ENCODE measurements at regions not wholly inside any gene's neighbourhood (a gene's known extent, or its start where the extent isn't known, plus 50 kb on each side); places are given as distances from the start of the nearest gene placed in this dataset.
A peak's percentile ranks its signal among the peaks of the same experiment; 100 is the strongest.

DNA sequence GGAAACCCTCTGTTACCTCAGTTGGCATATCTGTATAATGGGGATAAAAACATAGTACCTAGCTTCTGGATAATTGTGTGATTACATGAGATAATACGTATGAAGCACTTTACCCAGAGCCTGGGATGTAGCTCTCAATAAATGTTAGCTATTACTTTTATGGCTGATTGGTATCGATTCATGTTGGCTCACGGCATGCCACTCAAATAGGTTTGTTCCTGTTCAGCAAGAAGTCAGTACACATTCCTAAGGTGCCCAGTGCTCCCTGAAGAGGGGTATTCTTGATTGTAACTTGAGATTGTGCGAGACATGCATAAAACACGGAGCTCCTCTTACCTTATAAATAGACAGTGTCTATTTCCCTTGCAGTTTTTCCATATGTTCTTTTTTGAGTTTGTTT is 78.5 kb upstream of the GALNT2 start:
- H3K27ac ChIP-seq (ENCODE audit: low read length): no peak overlapping the region
- TF ChIP-seq RAD21 (conservative IDR thresholded peaks at IDR 0.05) (no peak), TAF1 (IDR thresholded peaks at IDR 0.05; ENCODE audit: low read depth) (no peak), EP300 (conservative IDR thresholded peaks at IDR 0.05; ENCODE audit: poor library complexity, severe bottlenecking) (no peak), MXI1 (conservative IDR thresholded peaks at IDR 0.05; ENCODE audit: poor library complexity, severe bottlenecking) (no peak), EZH2 (IDR thresholded peaks at IDR 0.05; ENCODE audit: borderline replicate concordance, insufficient read depth, low read length, poor library complexity, severe bottlenecking) (no peak), POLR2AphosphoS5 (IDR thresholded peaks at IDR 0.05) (no peak), SMC3 (conservative IDR thresholded peaks at IDR 0.05; ENCODE audit: poor library complexity) (no peak)
- TF ChIP-seq, protein P1, sequence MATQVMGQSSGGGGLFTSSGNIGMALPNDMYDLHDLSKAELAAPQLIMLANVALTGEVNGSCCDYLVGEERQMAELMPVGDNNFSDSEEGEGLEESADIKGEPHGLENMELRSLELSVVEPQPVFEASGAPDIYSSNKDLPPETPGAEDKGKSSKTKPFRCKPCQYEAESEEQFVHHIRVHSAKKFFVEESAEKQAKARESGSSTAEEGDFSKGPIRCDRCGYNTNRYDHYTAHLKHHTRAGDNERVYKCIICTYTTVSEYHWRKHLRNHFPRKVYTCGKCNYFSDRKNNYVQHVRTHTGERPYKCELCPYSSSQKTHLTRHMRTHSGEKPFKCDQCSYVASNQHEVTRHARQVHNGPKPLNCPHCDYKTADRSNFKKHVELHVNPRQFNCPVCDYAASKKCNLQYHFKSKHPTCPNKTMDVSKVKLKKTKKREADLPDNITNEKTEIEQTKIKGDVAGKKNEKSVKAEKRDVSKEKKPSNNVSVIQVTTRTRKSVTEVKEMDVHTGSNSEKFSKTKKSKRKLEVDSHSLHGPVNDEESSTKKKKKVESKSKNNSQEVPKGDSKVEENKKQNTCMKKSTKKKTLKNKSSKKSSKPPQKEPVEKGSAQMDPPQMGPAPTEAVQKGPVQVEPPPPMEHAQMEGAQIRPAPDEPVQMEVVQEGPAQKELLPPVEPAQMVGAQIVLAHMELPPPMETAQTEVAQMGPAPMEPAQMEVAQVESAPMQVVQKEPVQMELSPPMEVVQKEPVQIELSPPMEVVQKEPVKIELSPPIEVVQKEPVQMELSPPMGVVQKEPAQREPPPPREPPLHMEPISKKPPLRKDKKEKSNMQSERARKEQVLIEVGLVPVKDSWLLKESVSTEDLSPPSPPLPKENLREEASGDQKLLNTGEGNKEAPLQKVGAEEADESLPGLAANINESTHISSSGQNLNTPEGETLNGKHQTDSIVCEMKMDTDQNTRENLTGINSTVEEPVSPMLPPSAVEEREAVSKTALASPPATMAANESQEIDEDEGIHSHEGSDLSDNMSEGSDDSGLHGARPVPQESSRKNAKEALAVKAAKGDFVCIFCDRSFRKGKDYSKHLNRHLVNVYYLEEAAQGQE (IDR thresholded peaks at IDR 0.05; ENCODE audit: borderline replicate concordance): no peak
- TF ChIP-seq, protein P2, sequence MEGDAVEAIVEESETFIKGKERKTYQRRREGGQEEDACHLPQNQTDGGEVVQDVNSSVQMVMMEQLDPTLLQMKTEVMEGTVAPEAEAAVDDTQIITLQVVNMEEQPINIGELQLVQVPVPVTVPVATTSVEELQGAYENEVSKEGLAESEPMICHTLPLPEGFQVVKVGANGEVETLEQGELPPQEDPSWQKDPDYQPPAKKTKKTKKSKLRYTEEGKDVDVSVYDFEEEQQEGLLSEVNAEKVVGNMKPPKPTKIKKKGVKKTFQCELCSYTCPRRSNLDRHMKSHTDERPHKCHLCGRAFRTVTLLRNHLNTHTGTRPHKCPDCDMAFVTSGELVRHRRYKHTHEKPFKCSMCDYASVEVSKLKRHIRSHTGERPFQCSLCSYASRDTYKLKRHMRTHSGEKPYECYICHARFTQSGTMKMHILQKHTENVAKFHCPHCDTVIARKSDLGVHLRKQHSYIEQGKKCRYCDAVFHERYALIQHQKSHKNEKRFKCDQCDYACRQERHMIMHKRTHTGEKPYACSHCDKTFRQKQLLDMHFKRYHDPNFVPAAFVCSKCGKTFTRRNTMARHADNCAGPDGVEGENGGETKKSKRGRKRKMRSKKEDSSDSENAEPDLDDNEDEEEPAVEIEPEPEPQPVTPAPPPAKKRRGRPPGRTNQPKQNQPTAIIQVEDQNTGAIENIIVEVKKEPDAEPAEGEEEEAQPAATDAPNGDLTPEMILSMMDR (IDR thresholded peaks at IDR 0.05; ENCODE audit: poor library complexity, severe bottlenecking): no peak
- H3K36me3 ChIP-seq (ENCODE audit: insufficient read depth, low read length): no peaks in the 10 kb centered on the region
- H3K9me3 ChIP-seq (ENCODE audit: low read length): no peaks in the 10 kb centered on the region
- H3K4me2 ChIP-seq (ENCODE audit: low read length): no peak overlapping the region
- H3F3A ChIP-seq (ENCODE audit: insufficient read depth, low read length, poor library complexity, severe bottlenecking): no peaks in the 10 kb centered on the region
- H3K9me2 ChIP-seq (ENCODE audit: insufficient read depth, low read length): no peaks in the 10 kb centered on the region
- H3K27me3 ChIP-seq (ENCODE audit: insufficient read depth, low read depth, low read length): no peaks in the 10 kb centered on the region
- H4K20me1 ChIP-seq (ENCODE audit: insufficient read depth): no peaks in the 10 kb centered on the region
- no peak overlapping the region for H2AFZ ChIP-seq (ENCODE audit: low read depth, low read length)
- H3K9ac ChIP-seq (ENCODE audit: low read length): no peak overlapping the region
- no peaks in the 10 kb centered on the region for H3K79me2 ChIP-seq (replicated peaks; ENCODE audit: insufficient read depth, low read length)
- no peak overlapping the region for H3K4me3 ChIP-seq (ENCODE audit: low read length)

GRCh38 chr1:229989591-229990248 is 77.3 kb upstream of the GALNT2 start:
- no peak overlapping the region for H2AFZ ChIP-seq (ENCODE audit: low read depth, low read length)
- H3K36me3 ChIP-seq (ENCODE audit: insufficient read depth, low read length): no peaks in the 10 kb centered on the region
- no peak overlapping the region for H3K4me2 ChIP-seq (ENCODE audit: low read length)
- H3K9ac ChIP-seq (ENCODE audit: low read length): no peak overlapping the region
- no peaks in the 10 kb centered on the region for H4K20me1 ChIP-seq (ENCODE audit: insufficient read depth)
- TF ChIP-seq, protein P2 (IDR thresholded peaks at IDR 0.05; ENCODE audit: poor library complexity, severe bottlenecking): no peak
- TF ChIP-seq SMC3 (conservative IDR thresholded peaks at IDR 0.05; ENCODE audit: poor library complexity): no peak
- TF ChIP-seq EP300 (conservative IDR thresholded peaks at IDR 0.05; ENCODE audit: poor library complexity, severe bottlenecking): no peak
- TF ChIP-seq TAF1 (IDR thresholded peaks at IDR 0.05; ENCODE audit: low read depth): no peak
- TF ChIP-seq RAD21 (conservative IDR thresholded peaks at IDR 0.05): no peak
- TF ChIP-seq MXI1 (conservative IDR thresholded peaks at IDR 0.05; ENCODE audit: poor library complexity, severe bottlenecking): no peak
- no peak for TF ChIP-seq POLR2AphosphoS5 (IDR thresholded peaks at IDR 0.05)
- TF ChIP-seq EZH2 (IDR thresholded peaks at IDR 0.05; ENCODE audit: borderline replicate concordance, insufficient read depth, low read length, poor library complexity, severe bottlenecking): no peak
- TF ChIP-seq, protein P1 (IDR thresholded peaks at IDR 0.05; ENCODE audit: borderline replicate concordance): no peak
- H3K79me2 ChIP-seq (replicated peaks; ENCODE audit: insufficient read depth, low read length): no peaks in the 10 kb centered on the region
- no peaks in the 10 kb centered on the region for H3K27me3 ChIP-seq (ENCODE audit: insufficient read depth, low read depth, low read length)
- H3K27ac ChIP-seq (ENCODE audit: low read length): peak overlapping the region; percentile 74
- no peaks in the 10 kb centered on the region for H3K9me2 ChIP-seq (ENCODE audit: insufficient read depth, low read length)
- H3F3A ChIP-seq (ENCODE audit: insufficient read depth, low read length, poor library complexity, severe bottlenecking): no peaks in the 10 kb centered on the region
- no peaks in the 10 kb centered on the region for H3K9me3 ChIP-seq (ENCODE audit: low read length)
- no peak overlapping the region for H3K4me3 ChIP-seq (ENCODE audit: low read length)
